BJ (cell line): ENCODE measurements at regions not wholly inside any gene's neighbourhood (a gene's known extent, or its start where the extent isn't known, plus 50 kb on each side); places are given as distances from the start of the nearest gene placed in this dataset.

Source experiments
- CTCF ChIA-PET: fragments of 350-600 bp; formaldehyde crosslinking; extraction: SDS; loops from one replicate; lab custom pipeline; 2021; ENCODE audit warnings: antibody characterized with exemption, inconsistent platforms; lab: Yijun Ruan, JAX
- POLR2A ChIA-PET: fragments of 300-600 bp; sonication (Branson Sonifier 250); formaldehyde crosslinking; extraction: SDS; loops from one replicate; lab custom pipeline; 2021; ENCODE audit warnings: antibody characterized with exemption; lab: Charles Lee
- DNase-seq: peaks from one replicate; pipeline ENCODE4 v3.0.0-alpha.2; 2011; ENCODE audit warnings: low read depth
- H3K27me3 ChIP-seq: 2 replicates; pipeline ENCODE4 v1.6.0; 2011; ENCODE audit warnings: low read length; ENCODE audit not compliant: control insufficient read depth, insufficient read depth
- H3K36me3 ChIP-seq: 2 replicates; pipeline ENCODE4 v1.5.1; 2011; ENCODE audit warnings: low read length; ENCODE audit not compliant: control insufficient read depth, insufficient read depth
- H3K4me3 ChIP-seq: 2 replicates; pipeline ENCODE4 v1.5.1; 2011; ENCODE audit warnings: low read depth, mild to moderate bottlenecking, control low read depth, low read length
- CTCF ChIP-seq: IDR thresholded peaks from 2 replicates; pipeline ENCODE4 v1.5.1; 2011; ENCODE audit warnings: low read depth, mild to moderate bottlenecking, control low read depth, inconsistent platforms, low read length, moderate library complexity; ENCODE audit not compliant: insufficient read depth

GRCh38 chr14:85129921-85130320 lies 400.0 kb upstream of the FLRT2 start:
- CTCF ChIA-PET: interaction anchor here (1.3 kb wide), 1 partner anchor 9 kb away, joined by 3 read pairs; no protein-coding TSS in a partner anchor
- no peak for DNase-seq
- H3K27me3 ChIP-seq: no peaks in the 10 kb centered on the region
- no peaks in the 10 kb centered on the region for H3K36me3 ChIP-seq
- H3K4me3 ChIP-seq: no peak overlapping the region
- TF ChIP-seq CTCF: no peak
- POLR2A ChIA-PET: no interaction called here

- POLR2A ChIA-PET: no interaction called here
- no peaks in the 10 kb centered on the region for H3K27me3 ChIP-seq
- CTCF ChIA-PET: no interaction called here
- H3K4me3 ChIP-seq: no peak overlapping the region
- no peak for TF ChIP-seq CTCF
- no peak for DNase-seq
- no peaks in the 10 kb centered on the region for H3K36me3 ChIP-seq
Measured at GRCh38 chr14:85131226-85131922, 398.6 kb upstream of the FLRT2 start.

GRCh38 chr14:85142982-85143381 lies 387.0 kb upstream of the FLRT2 start:
- H3K36me3 ChIP-seq: no peaks in the 10 kb centered on the region
- H3K4me3 ChIP-seq: no peak overlapping the region
- DNase-seq: no peak
- ChIA-PET CTCF (interaction anchor here (0.7 kb wide), 1 partner anchor 385 kb away, joined by 3 read pairs; no protein-coding TSS in a partner anchor), POLR2A (no interaction called here)
- TF ChIP-seq CTCF: no peak
- H3K27me3 ChIP-seq: no peaks in the 10 kb centered on the region

GRCh38 chr14:85146779-85147178 lies 383.2 kb upstream of the FLRT2 start:
- Histone ChIP-seq H3K27me3 (no peaks in the 10 kb centered on the region), H3K36me3 (no peaks in the 10 kb centered on the region), H3K4me3 (no peak overlapping the region)
- DNase-seq: no peak
- POLR2A ChIA-PET: no interaction called here
- CTCF ChIA-PET: no interaction called here
- no peak for TF ChIP-seq CTCF

DNA sequence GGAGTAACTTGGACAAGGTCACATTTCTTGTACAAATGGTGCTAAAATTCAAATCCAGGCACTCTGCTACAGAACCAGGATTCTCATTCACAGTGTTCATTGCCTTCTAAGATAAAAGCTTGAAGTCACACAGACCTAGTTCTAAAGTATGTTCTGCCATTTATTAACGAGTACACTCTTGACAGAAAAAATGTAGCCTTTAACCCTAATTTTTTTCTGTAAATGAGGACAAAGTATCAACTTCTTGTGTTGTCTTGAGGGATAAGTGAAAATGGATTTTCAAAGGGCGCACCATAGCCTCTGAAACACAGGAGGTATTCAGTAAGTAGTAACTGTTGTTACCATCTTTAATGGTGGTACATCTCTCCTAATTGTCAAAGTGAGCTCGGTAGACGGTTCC lies 379.8 kb upstream of the FLRT2 start:
- POLR2A ChIA-PET: no interaction called here
- TF ChIP-seq CTCF: no peak
- H3K36me3 ChIP-seq: no peaks in the 10 kb centered on the region
- H3K4me3 ChIP-seq: no peak overlapping the region
- CTCF ChIA-PET: no interaction called here
- DNase-seq: no peak
- no peaks in the 10 kb centered on the region for H3K27me3 ChIP-seq
